DOHH2 (cell line): ENCODE measurements at regions not wholly inside any gene's neighbourhood (a gene's known extent, or its start where the extent isn't known, plus 50 kb on each side); places are given as distances from the start of the nearest gene placed in this dataset.

Experiments
- H3F3A ChIP-seq: fragments of 200-600 bp; sonication (generic), shearing (Covaris generic); 2 replicates; pipeline ENCODE4 v1.6.0; 2016; ENCODE audit warnings: antibody characterized with exemption, mild to moderate bottlenecking; ENCODE audit not compliant: control insufficient read depth, insufficient read depth
- H3K27ac ChIP-seq: fragments of 200-600 bp; sonication (generic); 2 replicates; pipeline ENCODE4 v1.5.1; 2014; ENCODE audit warnings: low read depth, mild to moderate bottlenecking, low read length, moderate library complexity
- H3K27me3 ChIP-seq: fragments of 200-600 bp; sonication (generic); 2 replicates; pipeline ENCODE4 v1.6.1; 2014; ENCODE audit warnings: mild to moderate bottlenecking, low read length, mixed read lengths; ENCODE audit not compliant: control insufficient read depth
- H3K36me3 ChIP-seq: fragments of 200-600 bp; sonication (generic); 2 replicates; pipeline ENCODE4 v1.6.1; 2014; ENCODE audit warnings: mild to moderate bottlenecking, low read length, moderate library complexity, mixed read lengths; ENCODE audit not compliant: control insufficient read depth
- H3K4me1 ChIP-seq: fragments of 200-600 bp; sonication (generic); 2 replicates; pipeline ENCODE4 v1.6.1; 2014; ENCODE audit warnings: mild to moderate bottlenecking, low read length, mixed read lengths; ENCODE audit not compliant: control insufficient read depth
- H3K4me2 ChIP-seq: fragments of 200-600 bp; sonication (generic); 2 replicates; pipeline ENCODE4 v1.6.0; 2014; ENCODE audit warnings: mild to moderate bottlenecking, low read length, moderate library complexity
- H3K4me3 ChIP-seq: fragments of 200-600 bp; sonication (generic); 2 replicates; pipeline ENCODE4 v1.5.1; 2014; ENCODE audit warnings: mild to moderate bottlenecking, low read length, mixed read lengths
- H3K79me2 ChIP-seq: fragments of 200-600 bp; sonication (generic); 2 replicates; pipeline ENCODE4 v1.6.1; 2014; ENCODE audit warnings: mild to moderate bottlenecking, low read length, mixed read lengths; ENCODE audit not compliant: control insufficient read depth
- H3K9me2 ChIP-seq: fragments of 200-600 bp; sonication (generic); replicated peaks from 2 replicates; pipeline ENCODE4 v1.6.1; 2014; ENCODE audit warnings: mild to moderate bottlenecking, low read length, mixed read lengths; ENCODE audit not compliant: control insufficient read depth
- H3K9me3 ChIP-seq: fragments of 200-600 bp; sonication (generic); 2 replicates; pipeline ENCODE4 v1.6.1; 2014; ENCODE audit warnings: antibody characterized with exemption, low read length, mixed read lengths; ENCODE audit not compliant: control insufficient read depth, insufficient read depth
- H4K20me1 ChIP-seq: fragments of 200-600 bp; sonication (generic); 2 replicates; pipeline ENCODE4 v1.6.0; 2014; ENCODE audit warnings: low read depth, mild to moderate bottlenecking, antibody characterized with exemption, low read length, moderate library complexity; ENCODE audit not compliant: control insufficient read depth, insufficient read depth
- EZH2phosphoT487 ChIP-seq: fragments of 200-600 bp; sonication (generic); IDR thresholded peaks from 2 replicates; pipeline ENCODE4 v1.6.1; 2017; ENCODE audit warnings: borderline replicate concordance, mild to moderate bottlenecking, antibody characterized with exemption, low read length, moderate library complexity, mixed read lengths
- TF ChIP-seq, protein P1 (sequence below): fragments of 200-600 bp; sonication (generic); IDR thresholded peaks from one replicate; pipeline ENCODE4 v1.5.1; 2014; ENCODE audit warnings: antibody characterized with exemption, mild to moderate bottlenecking, low read depth, low read length; ENCODE audit not compliant: poor library complexity, severe bottlenecking

DNA sequence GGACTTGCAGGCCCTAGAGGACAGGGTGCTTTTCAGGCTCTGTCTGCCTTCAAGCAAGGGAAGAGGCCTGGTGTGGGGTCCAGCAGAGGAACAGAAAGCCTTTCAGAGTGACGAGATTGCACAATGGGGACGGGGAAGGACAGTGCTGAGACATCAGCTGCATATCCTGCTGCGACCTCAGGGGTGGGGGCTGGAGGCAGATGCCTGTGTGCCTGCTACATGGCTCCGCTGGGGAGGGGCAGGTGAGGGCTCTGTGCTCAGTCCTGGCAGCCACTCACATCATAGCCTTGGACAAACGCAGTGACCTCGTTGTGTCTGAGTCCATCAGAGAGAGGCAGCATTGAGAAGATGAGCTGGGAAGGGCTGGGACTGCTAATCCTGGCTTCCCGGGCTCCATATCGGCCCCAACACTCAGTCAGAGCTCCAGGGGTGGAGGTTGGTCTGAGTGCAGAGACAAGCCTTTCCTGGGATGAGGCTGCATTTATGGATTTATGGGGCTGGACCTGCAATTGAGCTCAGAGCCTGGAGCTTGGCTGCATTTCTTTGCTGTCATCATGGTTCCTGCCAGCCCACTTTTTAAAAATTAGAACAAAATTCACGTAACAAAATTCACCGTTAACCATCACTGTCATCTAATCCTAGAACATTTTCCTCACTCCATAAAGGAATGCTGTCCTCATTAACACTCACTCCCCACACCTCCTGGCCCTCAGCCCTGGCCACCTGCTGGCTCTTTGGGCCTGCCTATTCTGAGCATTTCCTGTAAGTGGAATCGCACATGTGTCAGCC is 196.9 kb upstream of the SLC24A3 start:
- no peaks in the 10 kb centered on the region for H3K27me3 ChIP-seq
- no peak overlapping the region for H3K4me3 ChIP-seq
- H3K4me2 ChIP-seq = no peak overlapping the region
- no peak overlapping the region for H3K27ac ChIP-seq
- H4K20me1 ChIP-seq = no peaks in the 10 kb centered on the region
- H3F3A ChIP-seq = no peaks in the 10 kb centered on the region
- no peaks in the 10 kb centered on the region for H3K4me1 ChIP-seq
- H3K9me2 ChIP-seq = no peaks in the 10 kb centered on the region
- TF ChIP-seq, protein P1, sequence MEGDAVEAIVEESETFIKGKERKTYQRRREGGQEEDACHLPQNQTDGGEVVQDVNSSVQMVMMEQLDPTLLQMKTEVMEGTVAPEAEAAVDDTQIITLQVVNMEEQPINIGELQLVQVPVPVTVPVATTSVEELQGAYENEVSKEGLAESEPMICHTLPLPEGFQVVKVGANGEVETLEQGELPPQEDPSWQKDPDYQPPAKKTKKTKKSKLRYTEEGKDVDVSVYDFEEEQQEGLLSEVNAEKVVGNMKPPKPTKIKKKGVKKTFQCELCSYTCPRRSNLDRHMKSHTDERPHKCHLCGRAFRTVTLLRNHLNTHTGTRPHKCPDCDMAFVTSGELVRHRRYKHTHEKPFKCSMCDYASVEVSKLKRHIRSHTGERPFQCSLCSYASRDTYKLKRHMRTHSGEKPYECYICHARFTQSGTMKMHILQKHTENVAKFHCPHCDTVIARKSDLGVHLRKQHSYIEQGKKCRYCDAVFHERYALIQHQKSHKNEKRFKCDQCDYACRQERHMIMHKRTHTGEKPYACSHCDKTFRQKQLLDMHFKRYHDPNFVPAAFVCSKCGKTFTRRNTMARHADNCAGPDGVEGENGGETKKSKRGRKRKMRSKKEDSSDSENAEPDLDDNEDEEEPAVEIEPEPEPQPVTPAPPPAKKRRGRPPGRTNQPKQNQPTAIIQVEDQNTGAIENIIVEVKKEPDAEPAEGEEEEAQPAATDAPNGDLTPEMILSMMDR = no peak
- no peak for TF ChIP-seq EZH2phosphoT487
- H3K36me3 ChIP-seq = no peaks in the 10 kb centered on the region
- no peaks in the 10 kb centered on the region for H3K9me3 ChIP-seq
- no peaks in the 10 kb centered on the region for H3K79me2 ChIP-seq

DNA sequence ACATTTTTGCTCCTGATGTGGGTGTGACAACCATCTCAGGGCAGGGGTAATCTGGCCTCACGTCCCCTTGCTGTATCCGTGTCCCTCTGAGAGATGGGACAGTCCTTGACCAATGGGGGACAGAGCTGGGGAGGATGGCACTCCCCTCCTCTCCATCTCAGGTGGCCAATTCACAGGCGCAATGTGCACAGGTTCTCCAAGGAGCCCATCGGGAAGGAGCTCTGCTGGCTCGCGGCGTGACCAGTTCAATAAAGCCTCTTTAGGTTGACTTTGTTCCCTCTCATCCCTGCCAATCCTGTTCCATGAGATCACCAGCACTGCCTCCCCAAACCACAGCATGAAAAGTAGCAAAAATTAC is 196.3 kb upstream of the SLC24A3 start:
- TF ChIP-seq, protein P1 = no peak
- no peak for TF ChIP-seq EZH2phosphoT487
- H3K9me2 ChIP-seq = no peaks in the 10 kb centered on the region
- H3K27me3 ChIP-seq = no peaks in the 10 kb centered on the region
- H3K4me2 ChIP-seq = no peak overlapping the region
- H3K27ac ChIP-seq = no peak overlapping the region
- H3K9me3 ChIP-seq = no peaks in the 10 kb centered on the region
- no peaks in the 10 kb centered on the region for H4K20me1 ChIP-seq
- H3K79me2 ChIP-seq = no peaks in the 10 kb centered on the region
- no peaks in the 10 kb centered on the region for H3K36me3 ChIP-seq
- H3F3A ChIP-seq = no peaks in the 10 kb centered on the region
- H3K4me1 ChIP-seq = no peaks in the 10 kb centered on the region
- no peak overlapping the region for H3K4me3 ChIP-seq

DNA sequence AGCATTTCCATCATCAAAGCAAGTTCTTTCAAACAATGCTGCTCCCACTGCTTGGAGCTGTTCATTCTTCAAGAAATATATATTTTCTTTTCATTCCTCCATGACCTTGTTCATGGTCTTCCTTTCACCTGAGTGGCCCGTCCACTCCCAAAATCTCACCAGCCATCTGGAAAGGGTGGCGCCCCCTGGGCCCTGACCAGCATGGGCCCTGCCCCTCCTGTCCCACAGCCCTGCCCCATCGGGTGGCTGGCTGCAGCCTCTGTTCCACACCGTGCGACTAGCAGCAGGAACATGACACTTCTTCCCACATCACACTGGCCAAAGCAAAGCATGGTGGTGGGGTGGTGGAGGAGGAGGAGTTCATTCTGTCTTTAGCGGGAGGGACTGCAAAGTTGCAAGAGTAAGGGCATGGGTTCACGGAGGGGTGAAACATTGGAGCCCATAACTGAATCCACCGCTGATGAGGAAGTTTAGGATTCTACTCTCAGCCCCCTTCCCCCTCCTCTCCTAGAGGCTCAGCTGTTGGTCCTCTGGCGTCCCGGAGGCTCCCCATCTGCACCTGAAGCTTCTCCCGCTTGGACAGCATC is 195.2 kb upstream of the SLC24A3 start:
- Histone ChIP-seq H3K9me3 (no peaks in the 10 kb centered on the region), H4K20me1 (no peaks in the 10 kb centered on the region)

More for the DNA sequence above, 195.2 kb upstream of the SLC24A3 start:
- no peaks in the 10 kb centered on the region for H3K27me3 ChIP-seq
- no peak overlapping the region for H3K4me2 ChIP-seq
- TF ChIP-seq, protein P1 = no peak
- no peak for TF ChIP-seq EZH2phosphoT487
- no peaks in the 10 kb centered on the region for H3K79me2 ChIP-seq
- no peaks in the 10 kb centered on the region for H3F3A ChIP-seq
- H3K4me3 ChIP-seq = no peak overlapping the region
- H3K27ac ChIP-seq = no peak overlapping the region
- H3K9me2 ChIP-seq = no peaks in the 10 kb centered on the region
- no peaks in the 10 kb centered on the region for H3K4me1 ChIP-seq
- H3K36me3 ChIP-seq = no peaks in the 10 kb centered on the region
